GM23338 (cell line): ENCODE measurements at regions not wholly inside any gene's neighbourhood (a gene's known extent, or its start where the extent isn't known, plus 50 kb on each side); places are given as distances from the start of the nearest gene placed in this dataset.

ENCODE experiments used
- ATAC-seq: fragments of 200-7000 bp; cut with Tn5 transposase; 3 replicates; pipeline ENCODE4 v1.9.1; 2020
- DNase-seq: peaks from one replicate; pipeline ENCODE4 v3.0.0-alpha.2; 2015; ENCODE audit warnings: low spot score
- H2AFZ ChIP-seq: fragments of 200-600 bp; sonication (generic); 2 replicates; pipeline ENCODE4 v1.8.0; 2016; ENCODE audit warnings: antibody characterized with exemption, mild to moderate bottlenecking, moderate library complexity
- H3F3A ChIP-seq: fragments of 200-600 bp; sonication (generic); replicated peaks from 2 replicates; pipeline ENCODE4 v1.8.0; 2017; ENCODE audit warnings: antibody characterized with exemption, mixed run types, low read depth
- H3K27ac ChIP-seq: fragments of 200-600 bp; sonication (generic); 2 replicates; pipeline ENCODE4 v1.6.1; 2016; ENCODE audit warnings: low read depth
- H3K27me3 ChIP-seq: fragments of 200-600 bp; sonication (generic); 2 replicates; pipeline ENCODE4 v1.8.0; 2016; ENCODE audit warnings: mild to moderate bottlenecking, mixed run types, moderate library complexity; ENCODE audit not compliant: insufficient read depth
- H3K36me3 ChIP-seq: fragments of 200-600 bp; sonication (generic); 2 replicates; pipeline ENCODE4 v1.8.0; 2016; ENCODE audit warnings: mild to moderate bottlenecking; ENCODE audit not compliant: insufficient read depth
- H3K4me1 ChIP-seq: fragments of 200-600 bp; sonication (generic); 2 replicates; pipeline ENCODE4 v1.8.0; 2016; ENCODE audit warnings: mild to moderate bottlenecking, moderate library complexity; ENCODE audit not compliant: insufficient read depth
- H3K4me2 ChIP-seq: fragments of 200-600 bp; sonication (generic); 2 replicates; pipeline ENCODE4 v1.7.1; 2017; ENCODE audit warnings: mixed run types
- H3K4me3 ChIP-seq: fragments of 200-600 bp; sonication (generic); 2 replicates; pipeline ENCODE4 v1.6.1; 2016; ENCODE audit warnings: mixed run types
- H3K79me2 ChIP-seq: fragments of 200-600 bp; sonication (generic); replicated peaks from 2 replicates; pipeline ENCODE4 v1.8.0; 2017; ENCODE audit warnings: mild to moderate bottlenecking; ENCODE audit not compliant: insufficient read depth
- H3K9me2 ChIP-seq: fragments of 200-600 bp; sonication (generic); 2 replicates; pipeline ENCODE4 v1.8.0; 2017; ENCODE audit not compliant: insufficient read depth
- H4K20me1 ChIP-seq: fragments of 200-600 bp; sonication (generic); replicated peaks from 2 replicates; pipeline ENCODE4 v1.8.0; 2017; ENCODE audit warnings: mild to moderate bottlenecking; ENCODE audit not compliant: insufficient read depth
- H3K27ac Mint-ChIP-seq: 2 replicates; pipeline ENCODE4 v1.8.0; 2020; ENCODE audit warnings: inconsistent platforms, mild to moderate bottlenecking, moderate library complexity, mixed read lengths
- H3K27me3 Mint-ChIP-seq: 3 replicates; pipeline ENCODE4 v1.8.0; 2022; ENCODE audit warnings: low read depth, mild to moderate bottlenecking, moderate library complexity, mixed read lengths, inconsistent platforms; ENCODE audit not compliant: insufficient read depth, poor library complexity
- H3K36me3 Mint-ChIP-seq: 3 replicates; pipeline ENCODE4 v1.8.0; 2021; ENCODE audit warnings: low read depth, mild to moderate bottlenecking, inconsistent platforms, moderate library complexity, mixed read lengths
- H3K4me1 Mint-ChIP-seq: 3 replicates; pipeline ENCODE4 v1.8.0; 2020; ENCODE audit warnings: mild to moderate bottlenecking, inconsistent platforms, mixed read lengths
- H3K4me3 Mint-ChIP-seq: 3 replicates; pipeline ENCODE4 v1.8.0; 2021; ENCODE audit warnings: moderate library complexity, mild to moderate bottlenecking, inconsistent platforms, mixed read lengths
- H3K9me3 Mint-ChIP-seq: 3 replicates; pipeline ENCODE4 v1.8.0; 2020; ENCODE audit warnings: moderate library complexity, mild to moderate bottlenecking, inconsistent platforms, mixed read lengths
- CREB1 ChIP-seq: fragments of 250-450 bp; sonication (Bioruptor Pico); IDR thresholded peaks from 2 replicates; pipeline ENCODE4 v1.5.0; 2020; ENCODE audit warnings: low read depth, mild to moderate bottlenecking, moderate library complexity
- CTCF ChIP-seq, 2 experiments: fragments of 200-600 bp in 1 of 2; sonication (generic) in 1 of 2; conservative IDR thresholded peaks; 2 replicates each; pipeline versions ENCODE4 v1.5.1 to v1.6.1; 2016 to 2017; ENCODE audit warnings: antibody characterized with exemption in 2 of 2, low read depth in 2 of 2, mild to moderate bottlenecking in 2 of 2, moderate library complexity in 1 of 2
- ETS1 ChIP-seq: IDR thresholded peaks from 2 replicates; pipeline ENCODE4 v1.6.1; 2016; ENCODE audit warnings: antibody characterized with exemption
- EZH2 ChIP-seq: fragments of 200-600 bp; sonication (generic); IDR thresholded peaks from one replicate; pipeline ENCODE4 v1.8.0; 2017; ENCODE audit warnings: antibody characterized with exemption, mild to moderate bottlenecking, low read depth; ENCODE audit not compliant: unreplicated experiment
- EZH2phosphoT487 ChIP-seq: fragments of 200-600 bp; sonication (generic); IDR thresholded peaks from one replicate; pipeline ENCODE4 v1.8.1; 2018; ENCODE audit warnings: antibody characterized with exemption; ENCODE audit not compliant: unreplicated experiment
- JUNB ChIP-seq: IDR thresholded peaks from one replicate; pipeline ENCODE4 v1.6.1; 2016; ENCODE audit warnings: antibody characterized with exemption; ENCODE audit not compliant: unreplicated experiment
- NANOG ChIP-seq: IDR thresholded peaks from 2 replicates; pipeline ENCODE4 v1.6.1; 2016; ENCODE audit warnings: antibody characterized with exemption, borderline replicate concordance
- POLR2AphosphoS5 ChIP-seq: IDR thresholded peaks from 2 replicates; pipeline ENCODE4 v1.6.1; 2016; ENCODE audit warnings: antibody characterized with exemption, low read depth
- REST ChIP-seq: IDR thresholded peaks from one replicate; pipeline ENCODE4 v1.6.1; 2018; ENCODE audit warnings: antibody characterized with exemption; ENCODE audit not compliant: unreplicated experiment
- STAT1 ChIP-seq: IDR thresholded peaks from one replicate; pipeline ENCODE4 v1.6.1; 2016; ENCODE audit warnings: antibody characterized with exemption; ENCODE audit not compliant: unreplicated experiment
- ZNF114 ChIP-seq: fragments of 250-450 bp; sonication (Bioruptor Pico); IDR thresholded peaks from 2 replicates; pipeline ENCODE4 v1.5.0; 2020; ENCODE audit warnings: mild to moderate bottlenecking, moderate library complexity
- ZNF331 ChIP-seq: fragments of 250-450 bp; sonication (Bioruptor Pico); IDR thresholded peaks from 2 replicates; pipeline ENCODE4 v1.5.0; 2020; ENCODE audit warnings: low read depth, mild to moderate bottlenecking, moderate library complexity
- ZNF462 ChIP-seq: fragments of 250-450 bp; sonication (Bioruptor Pico); IDR thresholded peaks from 2 replicates; pipeline ENCODE4 v1.5.0; 2020; ENCODE audit warnings: mild to moderate bottlenecking, moderate library complexity

- H4K20me1 ChIP-seq = no peaks in the 10 kb centered on the region
Observed at GRCh38 chr18:78559584-78559983, 420.0 kb upstream of the SALL3 start.

More at GRCh38 chr18:78559584-78559983, 420.0 kb upstream of the SALL3 start:
- no peak overlapping the region for H2AFZ ChIP-seq
- no peak overlapping the region for H3K4me2 ChIP-seq
- H3K36me3 ChIP-seq = no peaks in the 10 kb centered on the region
- no peaks in the 10 kb centered on the region for H3K4me1 Mint-ChIP-seq
- no peak overlapping the region for H3K4me3 ChIP-seq
- no peaks in the 10 kb centered on the region for H3K79me2 ChIP-seq
- no peak overlapping the region for H3K27ac Mint-ChIP-seq
- no peaks in the 10 kb centered on the region for H3F3A ChIP-seq
- peaks cover 5% of the 10 kb centered on the region for H3K27me3 Mint-ChIP-seq
- H3K36me3 Mint-ChIP-seq = peaks cover 42% of the 10 kb centered on the region
- H3K4me3 Mint-ChIP-seq = no peak overlapping the region
- H3K27ac ChIP-seq = no peak overlapping the region
- ATAC-seq = no peak
- no peak for TF ChIP-seq ZNF114 (CRISPR knock-in tag)
- TF ChIP-seq CREB1 (CRISPR knock-in tag) = no peak
- TF ChIP-seq EZH2phosphoT487 = no peak
- no peak for TF ChIP-seq POLR2AphosphoS5
- TF ChIP-seq EZH2 = no peak
- TF ChIP-seq ZNF331 (CRISPR knock-in tag) = no peak
- no peak for TF ChIP-seq JUNB
- no peak for TF ChIP-seq REST
- TF ChIP-seq CTCF (conservative IDR thresholded peaks at IDR 0.05; ENCODE audit: low read depth in 2 of 2) = no peak
- TF ChIP-seq STAT1 = no peak
- no peak for TF ChIP-seq ZNF462
- TF ChIP-seq ETS1 = no peak
- TF ChIP-seq NANOG = no peak
- no peaks in the 10 kb centered on the region for H3K9me2 ChIP-seq
- H3K9me3 Mint-ChIP-seq = peaks cover 96% of the 10 kb centered on the region
- no peaks in the 10 kb centered on the region for H3K4me1 ChIP-seq
- DNase-seq = no peak
- no peaks in the 10 kb centered on the region for H3K27me3 ChIP-seq
